ENCODE measurements at regions not wholly inside any gene's neighbourhood (a gene's known extent, or its start where the extent isn't known, plus 50 kb on each side); places are given as distances from the start of the nearest gene placed in this dataset.

- no peak for TF ChIP-seq POLR2AphosphoS5 (IDR thresholded peaks at IDR 0.05)
- TF ChIP-seq EP300 (IDR thresholded peaks at IDR 0.05): no peak
- TF ChIP-seq POLR2A (IDR thresholded peaks at IDR 0.05): no peak
- TF ChIP-seq CTCF (IDR thresholded peaks at IDR 0.05): no peak
- Histone ChIP-seq H3K9me3 (no peaks in the 10 kb centered on the region), H3K27ac (no peak overlapping the region), H3K36me3 (no peaks in the 10 kb centered on the region), H3K4me1 (no peaks in the 10 kb centered on the region), H3K27me3 (peaks cover 0 to 10% (median 0%) of the 10 kb centered on the region in 3 donors), H3K4me3 (no peak overlapping the region)
- WGBS, 2 donors: 83 to 84% methylated on average over 10 of the region's 10 CpGs
- no peak for DNase-seq
- intact Hi-C loops (cut with DNase I): no loop called here
These were observed 175.2 kb upstream of the AFDN start for GRCh38 chr6:167651318-167652041.

- DNase-seq: no peak
- no peak overlapping the region for H3K27ac ChIP-seq
- H3K4me1 ChIP-seq: no peaks in the 10 kb centered on the region
- intact Hi-C loops (cut with DNase I): no loop called here
- TF ChIP-seq POLR2AphosphoS5 (IDR thresholded peaks at IDR 0.05) (no peak), CTCF (IDR thresholded peaks at IDR 0.05) (no peak), POLR2A (IDR thresholded peaks at IDR 0.05) (no peak), EP300 (IDR thresholded peaks at IDR 0.05) (no peak)
- 82 to 86% methylated on average over 23 of the region's 23 CpGs for WGBS, 2 donors
- peaks cover 0 to 10% (median 0%) of the 10 kb centered on the region in 3 donors for H3K27me3 ChIP-seq
- no peaks in the 10 kb centered on the region for H3K9me3 ChIP-seq
- H3K36me3 ChIP-seq: no peaks in the 10 kb centered on the region
- H3K4me3 ChIP-seq: no peak overlapping the region
These were observed 174.5 kb upstream of the AFDN start for GRCh38 chr6:167652042-167652700.

GRCh38 chr6:167652701-167653095 is 174.0 kb upstream of the AFDN start:
- Histone ChIP-seq H3K27ac (no peak overlapping the region), H3K4me1 (no peaks in the 10 kb centered on the region), H3K4me3 (no peak overlapping the region), H3K9me3 (no peaks in the 10 kb centered on the region), H3K27me3 (peaks cover 0 to 10% (median 0%) of the 10 kb centered on the region in 3 donors), H3K36me3 (no peaks in the 10 kb centered on the region)
- intact Hi-C loops (cut with DNase I): no loop called here
- WGBS, 2 donors: 49 to 76% methylated on average over 13 of the region's 13 CpGs
- DNase-seq: no peak
- TF ChIP-seq POLR2AphosphoS5 (IDR thresholded peaks at IDR 0.05) (no peak), POLR2A (IDR thresholded peaks at IDR 0.05) (no peak), EP300 (IDR thresholded peaks at IDR 0.05) (no peak), CTCF (IDR thresholded peaks at IDR 0.05) (no peak)

- Histone ChIP-seq H3K9me3 (no peaks in the 10 kb centered on the region), H3K36me3 (no peaks in the 10 kb centered on the region), H3K27ac (no peak overlapping the region), H3K4me1 (no peaks in the 10 kb centered on the region), H3K4me3 (no peak overlapping the region), H3K27me3 (peaks cover 0 to 10% (median 0%) of the 10 kb centered on the region in 3 donors)
- intact Hi-C loops (cut with DNase I): no loop called here
- 93 to 94% methylated on average over 23 of the region's 23 CpGs for WGBS, 2 donors
- no peak for TF ChIP-seq EP300 (IDR thresholded peaks at IDR 0.05)
- TF ChIP-seq POLR2A (IDR thresholded peaks at IDR 0.05): no peak
- TF ChIP-seq POLR2AphosphoS5 (IDR thresholded peaks at IDR 0.05): no peak
- TF ChIP-seq CTCF (IDR thresholded peaks at IDR 0.05): no peak
- DNase-seq: no peak
These were observed 173.2 kb upstream of the AFDN start for GRCh38 chr6:167653561-167653960.
